Prostate gland (tissue), 2 donors: ENCODE measurements at regions not wholly inside any gene's neighbourhood (a gene's known extent, or its start where the extent isn't known, plus 50 kb on each side); places are given as distances from the start of the nearest gene placed in this dataset.
"Not testable (repeated sequence)": the region's sequence is repeated elsewhere in the genome, so short reads cannot be mapped to it uniquely, and the experiment has no call there.

Experiments
- POLR2A ChIP-seq: fragments of 450-650 bp; IDR thresholded peaks from one replicate; pipeline ENCODE4 v1.6.1; 2016; ENCODE audit warnings: antibody characterized with exemption, mild to moderate bottlenecking
- TF ChIP-seq, protein P1 (sequence below), 4 experiments: fragments of 200-600 bp in 2 of 4; fragments of 450-650 bp in 2 of 4; sonication (generic) in 2 of 4; IDR thresholded peaks; 1 replicate in 3 of 4; 2 replicates in 1 of 4; pipeline ENCODE4 v1.5.1; 2016 to 2019; ENCODE audit warnings: antibody characterized with exemption in 4 of 4, mild to moderate bottlenecking in 2 of 4, moderate library complexity in 2 of 4

GRCh38 chr4:128641566-128641965 lies 167.9 kb upstream of the JADE1 start:
- TF ChIP-seq, protein P1, sequence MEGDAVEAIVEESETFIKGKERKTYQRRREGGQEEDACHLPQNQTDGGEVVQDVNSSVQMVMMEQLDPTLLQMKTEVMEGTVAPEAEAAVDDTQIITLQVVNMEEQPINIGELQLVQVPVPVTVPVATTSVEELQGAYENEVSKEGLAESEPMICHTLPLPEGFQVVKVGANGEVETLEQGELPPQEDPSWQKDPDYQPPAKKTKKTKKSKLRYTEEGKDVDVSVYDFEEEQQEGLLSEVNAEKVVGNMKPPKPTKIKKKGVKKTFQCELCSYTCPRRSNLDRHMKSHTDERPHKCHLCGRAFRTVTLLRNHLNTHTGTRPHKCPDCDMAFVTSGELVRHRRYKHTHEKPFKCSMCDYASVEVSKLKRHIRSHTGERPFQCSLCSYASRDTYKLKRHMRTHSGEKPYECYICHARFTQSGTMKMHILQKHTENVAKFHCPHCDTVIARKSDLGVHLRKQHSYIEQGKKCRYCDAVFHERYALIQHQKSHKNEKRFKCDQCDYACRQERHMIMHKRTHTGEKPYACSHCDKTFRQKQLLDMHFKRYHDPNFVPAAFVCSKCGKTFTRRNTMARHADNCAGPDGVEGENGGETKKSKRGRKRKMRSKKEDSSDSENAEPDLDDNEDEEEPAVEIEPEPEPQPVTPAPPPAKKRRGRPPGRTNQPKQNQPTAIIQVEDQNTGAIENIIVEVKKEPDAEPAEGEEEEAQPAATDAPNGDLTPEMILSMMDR (IDR thresholded peaks at IDR 0.05): not testable (repeated sequence)
- not testable (repeated sequence) for TF ChIP-seq POLR2A
